ENCODE measurements at regions not wholly inside any gene's neighbourhood (a gene's known extent, or its start where the extent isn't known, plus 50 kb on each side); places are given as distances from the start of the nearest gene placed in this dataset.

DNA sequence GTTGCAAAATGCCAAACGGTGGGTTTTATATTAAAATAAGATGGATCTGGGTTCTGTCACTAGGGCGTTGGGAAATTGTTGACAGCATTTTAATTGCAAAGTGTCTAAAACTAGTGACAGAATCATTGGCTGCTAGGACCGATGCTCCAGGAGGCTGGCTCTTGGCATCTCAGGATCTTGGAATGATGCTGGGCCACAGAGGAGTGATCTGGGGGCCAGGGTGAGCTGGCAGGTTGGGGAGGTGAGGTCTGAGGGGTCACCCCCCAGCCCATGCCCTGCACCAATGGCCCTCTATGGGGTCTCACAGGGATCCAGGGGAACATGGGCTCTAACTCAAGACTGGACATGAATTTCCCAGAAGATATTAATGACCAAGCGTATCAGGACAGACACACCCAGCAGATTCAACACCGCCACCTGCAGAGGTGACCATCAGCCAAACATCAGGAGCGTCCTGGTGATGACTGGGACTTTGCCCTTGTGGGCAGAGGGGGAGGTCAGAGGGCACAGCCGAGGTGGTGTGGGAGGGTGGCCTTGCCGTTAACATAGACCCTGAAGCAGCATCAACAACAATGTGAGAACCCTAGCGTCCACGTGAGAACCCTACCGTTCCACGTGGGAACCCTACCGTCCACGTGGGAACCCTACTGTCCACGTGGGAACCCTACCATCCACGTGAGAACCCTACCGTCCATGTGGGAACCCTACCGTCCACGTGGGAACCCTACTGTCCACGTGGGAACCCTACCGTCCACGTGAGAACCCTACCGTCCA, 89.0 kb upstream of the PPP2R2D start:
- TF ChIP-seq, protein P1, sequence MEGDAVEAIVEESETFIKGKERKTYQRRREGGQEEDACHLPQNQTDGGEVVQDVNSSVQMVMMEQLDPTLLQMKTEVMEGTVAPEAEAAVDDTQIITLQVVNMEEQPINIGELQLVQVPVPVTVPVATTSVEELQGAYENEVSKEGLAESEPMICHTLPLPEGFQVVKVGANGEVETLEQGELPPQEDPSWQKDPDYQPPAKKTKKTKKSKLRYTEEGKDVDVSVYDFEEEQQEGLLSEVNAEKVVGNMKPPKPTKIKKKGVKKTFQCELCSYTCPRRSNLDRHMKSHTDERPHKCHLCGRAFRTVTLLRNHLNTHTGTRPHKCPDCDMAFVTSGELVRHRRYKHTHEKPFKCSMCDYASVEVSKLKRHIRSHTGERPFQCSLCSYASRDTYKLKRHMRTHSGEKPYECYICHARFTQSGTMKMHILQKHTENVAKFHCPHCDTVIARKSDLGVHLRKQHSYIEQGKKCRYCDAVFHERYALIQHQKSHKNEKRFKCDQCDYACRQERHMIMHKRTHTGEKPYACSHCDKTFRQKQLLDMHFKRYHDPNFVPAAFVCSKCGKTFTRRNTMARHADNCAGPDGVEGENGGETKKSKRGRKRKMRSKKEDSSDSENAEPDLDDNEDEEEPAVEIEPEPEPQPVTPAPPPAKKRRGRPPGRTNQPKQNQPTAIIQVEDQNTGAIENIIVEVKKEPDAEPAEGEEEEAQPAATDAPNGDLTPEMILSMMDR (IDR thresholded peaks at IDR 0.05; ENCODE audit: insufficient read depth, low read depth, low read length), result no peak
- no peak for DNase-seq (ENCODE audit: low read depth)

DNA sequence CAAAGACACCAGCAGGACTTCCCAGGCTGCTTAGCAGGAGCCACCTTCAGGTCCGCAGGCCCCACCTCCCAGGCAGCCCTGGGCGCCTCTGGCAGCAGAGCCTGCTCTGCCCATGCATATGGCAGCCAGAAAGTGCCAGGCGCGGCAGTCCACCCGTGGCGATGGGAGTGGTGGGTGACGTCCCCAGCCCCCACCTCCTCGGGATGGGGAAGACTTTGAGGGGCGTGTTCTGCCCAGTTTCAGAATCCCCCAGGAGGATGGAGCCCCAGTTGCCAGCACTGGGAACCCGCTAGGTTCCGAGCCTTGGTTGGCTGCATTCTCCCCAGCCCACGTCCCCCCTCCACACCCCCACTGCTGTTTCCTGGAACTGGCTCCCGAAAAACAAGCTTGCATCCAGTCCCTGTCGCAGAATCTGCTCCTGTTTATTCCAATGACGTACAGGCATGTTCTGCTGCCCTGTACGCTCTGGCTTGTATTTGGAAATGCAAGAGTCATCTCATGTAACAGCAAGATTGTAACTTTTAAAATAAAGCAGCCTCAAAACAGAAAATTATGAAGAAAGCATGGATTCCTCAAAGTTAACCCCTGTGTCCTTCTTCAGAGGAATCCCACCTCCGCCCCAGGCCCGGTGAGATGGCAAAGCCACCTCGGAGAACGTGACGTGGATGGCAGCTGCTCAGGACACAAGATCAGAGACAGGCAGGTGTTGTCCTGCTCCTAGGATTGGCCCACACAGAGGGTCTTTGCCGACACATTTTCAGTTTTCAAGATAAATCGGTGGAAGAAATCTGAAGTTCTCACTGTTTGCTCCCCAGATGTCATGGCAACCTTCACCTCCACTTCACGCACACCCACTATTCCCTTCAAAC, 87.8 kb upstream of the PPP2R2D start:
- TF ChIP-seq, protein P1 (IDR thresholded peaks at IDR 0.05; ENCODE audit: insufficient read depth, low read depth, low read length), result no peak
- H3K4me3 ChIP-seq (ENCODE audit: low read depth, low read length), result no peak overlapping the region
- DNase-seq (ENCODE audit: low read depth), result no peak

More for the DNA sequence above, 89.0 kb upstream of the PPP2R2D start:
- H3K4me3 ChIP-seq (ENCODE audit: low read depth, low read length), result no peak overlapping the region

DNA sequence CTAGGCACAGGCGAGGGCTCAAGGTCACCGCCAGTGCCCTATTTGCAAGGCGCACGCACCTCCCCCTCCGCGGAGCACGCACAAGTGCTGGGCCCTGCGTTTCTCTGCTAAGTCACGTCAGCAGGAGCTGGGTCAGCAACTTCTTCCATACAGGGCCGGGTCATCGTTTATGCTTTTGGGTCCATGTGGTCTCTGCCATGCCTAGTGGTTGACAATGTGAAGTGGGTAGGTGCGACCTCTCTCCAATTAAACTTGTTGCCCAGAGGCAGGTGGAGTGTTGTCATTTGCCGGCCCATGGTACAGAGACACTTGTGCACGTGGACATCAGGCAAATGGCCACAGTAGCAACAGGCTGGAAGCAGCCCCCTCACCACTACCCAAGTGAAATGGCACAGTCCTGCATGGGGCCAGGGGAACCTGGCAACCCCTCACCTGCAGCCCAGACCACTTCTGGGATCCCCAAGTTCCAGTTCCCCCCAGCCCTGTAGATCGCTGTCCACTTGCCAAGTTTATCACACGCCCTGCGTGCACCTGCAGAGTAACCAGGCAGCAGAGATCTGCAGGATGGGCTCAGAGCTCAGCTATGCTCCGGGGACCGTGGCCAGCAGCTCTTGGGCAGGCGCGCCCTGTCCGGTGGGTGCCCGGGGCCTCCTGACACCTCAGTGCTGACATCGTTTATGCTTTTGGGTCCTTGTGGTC, 86.1 kb upstream of the PPP2R2D start:
- TF ChIP-seq, protein P1 (IDR thresholded peaks at IDR 0.05; ENCODE audit: insufficient read depth, low read depth, low read length), result no peak
- H3K4me3 ChIP-seq (ENCODE audit: low read depth, low read length), result no peak overlapping the region
- no peak for DNase-seq (ENCODE audit: low read depth)

DNA sequence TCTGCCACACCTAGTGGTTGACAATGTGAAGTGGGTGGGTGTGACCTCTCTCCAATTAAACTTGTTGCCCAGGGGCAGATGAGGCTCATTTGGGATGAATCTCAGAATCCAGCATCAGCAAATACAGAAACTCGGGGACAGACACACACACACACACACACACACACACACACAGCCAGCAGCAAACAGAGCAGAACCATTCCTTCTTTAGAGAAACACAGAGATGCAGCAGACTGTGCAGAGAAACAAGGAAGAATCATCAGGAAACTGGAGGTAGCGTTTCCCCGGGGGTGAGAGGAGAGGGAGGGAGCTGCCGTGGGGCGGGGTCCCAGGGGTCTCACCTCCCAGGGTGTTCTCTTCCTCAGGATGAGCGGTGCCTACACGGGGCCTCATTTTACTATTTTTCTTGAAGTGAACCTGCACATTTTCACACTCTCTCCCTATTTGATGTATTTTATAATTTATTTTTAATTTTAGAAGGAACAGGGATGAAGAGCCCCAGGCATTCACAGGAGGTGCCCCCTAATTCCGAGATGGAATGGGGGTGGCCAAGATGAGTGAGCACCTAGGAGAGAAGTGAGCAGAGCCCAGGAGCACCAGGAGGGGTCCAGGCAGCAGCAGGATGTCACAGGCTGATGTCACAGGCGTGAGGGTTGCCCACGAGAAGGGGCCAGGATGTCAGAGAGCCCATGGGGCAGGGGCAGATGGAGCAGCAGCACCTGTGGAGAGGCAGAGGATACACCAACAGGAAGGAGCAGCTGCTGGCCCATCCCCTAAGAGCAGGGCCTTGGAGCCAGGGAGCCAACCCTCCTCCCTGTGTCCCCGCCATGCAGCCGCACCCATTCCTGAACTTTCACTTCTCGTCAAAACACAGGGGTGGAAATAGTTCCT, 85.3 kb upstream of the PPP2R2D start:
- TF ChIP-seq, protein P1 (IDR thresholded peaks at IDR 0.05; ENCODE audit: insufficient read depth, low read depth, low read length), result no peak
- no peak overlapping the region for H3K4me3 ChIP-seq (ENCODE audit: low read depth, low read length)
- DNase-seq (ENCODE audit: low read depth), result no peak

DNA sequence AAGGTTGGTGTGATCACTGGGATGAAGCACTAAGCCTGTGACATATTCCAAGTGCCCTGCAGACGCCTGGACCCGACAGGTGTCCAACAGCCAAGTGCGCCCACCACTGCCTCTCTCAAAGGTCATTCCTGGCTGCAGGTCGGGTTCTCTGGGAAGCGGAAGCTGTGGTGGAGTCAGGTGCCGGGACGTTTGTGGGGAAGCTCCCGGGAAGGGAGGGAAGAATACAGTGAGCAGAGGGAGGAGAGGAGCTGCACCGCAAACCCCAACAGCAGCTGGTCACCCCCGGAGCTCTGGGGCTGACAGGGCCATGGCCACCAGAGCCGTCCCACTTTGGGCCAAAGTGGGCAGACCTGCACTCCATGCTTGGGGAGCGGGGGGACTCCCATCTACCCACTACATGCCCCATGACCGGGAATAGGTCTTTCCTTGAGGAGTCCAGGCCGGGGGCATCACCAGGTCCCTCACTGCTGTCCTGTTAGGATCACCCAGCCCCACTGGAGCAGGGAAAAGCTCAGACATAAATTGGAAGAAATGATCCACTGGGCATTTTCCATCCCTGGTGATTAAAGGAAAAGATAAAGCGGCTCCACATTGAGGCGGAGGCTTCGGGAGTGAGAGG, 84.5 kb upstream of the PPP2R2D start:
- DNase-seq (ENCODE audit: low read depth), result no peak
- no peak overlapping the region for H3K4me3 ChIP-seq (ENCODE audit: low read depth, low read length)
- TF ChIP-seq, protein P1 (IDR thresholded peaks at IDR 0.05; ENCODE audit: insufficient read depth, low read depth, low read length), result no peak

All from fibroblast of villous mesenchyme (primary cell).